ENCODE measurements at regions not wholly inside any gene's neighbourhood (a gene's known extent, or its start where the extent isn't known, plus 50 kb on each side); places are given as distances from the start of the nearest gene placed in this dataset.
"Not testable (repeated sequence)": the region's sequence is repeated elsewhere in the genome, so short reads cannot be mapped to it uniquely, and the experiment has no call there.

GRCh38 chr11:31958076-31958735 is 132.7 kb upstream of the RCN1 start:
- DNase-seq (ENCODE audit: low read depth in 3 of 3) = peak; percentile 3 to 24 (median 10)

- DNase-seq (ENCODE audit: low read depth in 3 of 3) = no peak
Observed at GRCh38 chr11:31957674-31958073, 133.2 kb upstream of the RCN1 start.

GRCh38 chr11:31956310-31956709 is 134.6 kb upstream of the RCN1 start:
- DNase-seq (ENCODE audit: low read depth in 3 of 3) = no peak

- no peak for DNase-seq (ENCODE audit: low read depth in 3 of 3)
Observed at GRCh38 chr11:31955838-31956237, 135.0 kb upstream of the RCN1 start.

- no peak for DNase-seq (ENCODE audit: low read depth in 3 of 3)
Observed at GRCh38 chr11:31953803-31954327, 137.0 kb upstream of the RCN1 start.

GRCh38 chr11:31949733-31950200 is 138.6 kb upstream of the PAX6 start:
- DNase-seq (ENCODE audit: low read depth in 3 of 3) = not testable (repeated sequence)

GRCh38 chr11:31947051-31947450 is 135.9 kb upstream of the PAX6 start:
- no peak for DNase-seq (ENCODE audit: low read depth in 3 of 3)

- DNase-seq (ENCODE audit: low read depth in 3 of 3) = no peak
Observed at GRCh38 chr11:31943056-31943780, 132.1 kb upstream of the PAX6 start.

- DNase-seq (ENCODE audit: low read depth in 3 of 3) = no peak
Observed at GRCh38 chr11:31940371-31941037, 129.4 kb upstream of the PAX6 start.

GRCh38 chr11:31939004-31939403 is 127.9 kb upstream of the PAX6 start:
- no peak for DNase-seq (ENCODE audit: low read depth in 3 of 3)

- DNase-seq (ENCODE audit: low read depth in 3 of 3) = no peak
Observed at GRCh38 chr11:31936312-31936711, 125.2 kb upstream of the PAX6 start.

- DNase-seq (ENCODE audit: low read depth in 3 of 3) = no peak
Observed at GRCh38 chr11:31932879-31933278, 121.8 kb upstream of the PAX6 start.

- DNase-seq (ENCODE audit: low read depth in 3 of 3) = no peak
Observed at GRCh38 chr11:31927982-31928381, 116.9 kb upstream of the PAX6 start.

GRCh38 chr11:31926816-31927528 is 115.8 kb upstream of the PAX6 start:
- no peak for DNase-seq (ENCODE audit: low read depth in 3 of 3)

GRCh38 chr11:31926106-31926505 is 115.0 kb upstream of the PAX6 start:
- DNase-seq (ENCODE audit: low read depth in 3 of 3) = no peak

GRCh38 chr11:31922450-31922849 is 111.3 kb upstream of the PAX6 start:
- DNase-seq (ENCODE audit: low read depth in 3 of 3) = no peak

- no peak for DNase-seq (ENCODE audit: low read depth in 3 of 3)
Observed at GRCh38 chr11:31921081-31921480, 110.0 kb upstream of the PAX6 start.

- no peak for DNase-seq (ENCODE audit: low read depth in 3 of 3)
Observed at GRCh38 chr11:31919175-31919574, 108.1 kb upstream of the PAX6 start.

- no peak for DNase-seq (ENCODE audit: low read depth in 3 of 3)
Observed at GRCh38 chr11:31915867-31916266, 104.7 kb upstream of the PAX6 start.

GRCh38 chr11:31913985-31914384 is 102.9 kb upstream of the PAX6 start:
- no peak for DNase-seq (ENCODE audit: low read depth in 3 of 3)

GRCh38 chr11:31912808-31913207 is 101.7 kb upstream of the PAX6 start:
- no peak for DNase-seq (ENCODE audit: low read depth in 3 of 3)
